GM19324 (cell line): ENCODE measurements at regions not wholly inside any gene's neighbourhood (a gene's known extent, or its start where the extent isn't known, plus 50 kb on each side); places are given as distances from the start of the nearest gene placed in this dataset.
"Not testable (repeated sequence)": the region's sequence is repeated elsewhere in the genome, so short reads cannot be mapped to it uniquely, and the experiment has no call there.

Experiments used
- ATAC-seq: cut with Tn5 transposase; IDR thresholded peaks from one replicate; pipeline ENCODE4 v1.9.1; 2021; ENCODE audit warnings: mild to moderate bottlenecking, moderate library complexity; ENCODE audit not compliant: unreplicated experiment, low FRiP score

DNA sequence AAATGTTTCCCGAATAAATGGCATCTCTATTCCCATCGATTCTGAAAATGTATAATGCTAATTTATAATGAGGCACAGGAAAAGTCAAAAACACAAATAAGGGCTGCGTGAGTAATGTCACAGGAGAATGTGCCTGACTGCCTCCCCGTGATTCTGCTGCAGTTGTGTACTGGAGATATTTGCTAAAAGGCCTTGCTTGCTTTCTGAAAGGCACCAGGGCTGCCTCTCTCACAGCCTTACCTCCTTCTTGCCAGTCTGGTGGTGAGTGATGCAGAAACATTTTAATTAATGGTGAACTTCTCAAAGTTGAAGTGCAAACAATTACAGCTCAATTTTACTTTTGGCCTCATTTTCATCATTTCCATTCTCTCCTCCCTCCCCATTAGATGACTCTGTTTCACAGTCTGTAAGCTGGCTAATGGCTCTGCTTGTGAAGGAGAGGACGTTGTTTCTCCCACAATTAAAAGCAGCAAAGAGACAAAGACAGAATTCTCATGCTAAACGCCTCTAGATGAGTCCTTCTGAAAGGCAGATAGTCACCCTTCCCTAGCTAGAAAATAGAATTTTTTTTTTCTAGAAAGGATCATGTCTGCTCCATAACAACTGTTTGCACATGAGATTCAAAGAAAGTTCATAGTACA lies 377.6 kb downstream of the MDFIC start:
- no peak for ATAC-seq

DNA sequence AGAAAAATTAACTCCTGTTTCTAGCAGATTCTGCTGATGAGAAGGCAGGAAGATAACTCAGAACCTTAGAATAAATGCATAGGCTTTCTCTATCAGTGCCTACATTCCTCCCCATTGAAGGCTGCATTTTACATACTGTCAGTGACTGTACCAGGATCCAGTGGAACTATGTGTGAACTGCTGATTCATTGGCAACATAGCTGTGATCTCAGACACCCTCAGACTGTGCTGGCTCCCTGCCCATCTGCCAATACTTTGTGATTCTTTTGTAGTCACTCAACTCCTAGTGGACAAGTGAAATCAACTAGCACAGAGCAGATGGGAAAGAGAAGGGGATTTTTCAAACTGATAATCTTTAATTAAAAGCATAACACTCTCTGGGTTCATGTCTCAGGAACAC lies 375.8 kb downstream of the MDFIC start:
- no peak for ATAC-seq

DNA sequence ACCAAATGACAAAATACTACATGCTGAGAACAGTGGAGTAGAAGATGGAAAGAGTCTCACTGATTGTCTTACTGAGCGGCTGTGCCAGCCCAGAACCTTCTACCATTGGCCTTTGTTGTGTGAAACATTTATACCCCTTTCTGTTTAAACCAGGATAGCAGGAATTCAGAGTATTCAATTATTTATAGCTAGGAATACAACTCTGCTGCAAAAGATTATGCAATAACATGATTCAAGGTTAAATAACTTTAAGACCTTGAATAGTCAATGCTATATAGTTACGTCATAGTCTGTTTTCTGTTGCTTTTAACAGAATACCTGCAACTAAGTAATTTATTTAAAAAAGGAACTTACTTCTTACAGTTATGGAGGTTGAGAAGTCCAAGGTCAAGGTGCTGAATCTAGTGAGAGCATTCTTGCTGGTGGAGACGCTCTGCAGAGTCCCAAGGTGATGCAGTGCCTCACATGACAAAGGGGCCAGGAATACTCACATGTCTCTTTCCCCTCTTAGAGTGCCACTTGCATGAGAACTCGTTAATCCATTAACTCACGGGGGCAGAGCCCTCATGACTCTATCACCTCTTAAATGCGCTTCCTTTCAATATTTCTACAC lies 371.8 kb downstream of the MDFIC start:
- no peak for ATAC-seq

DNA sequence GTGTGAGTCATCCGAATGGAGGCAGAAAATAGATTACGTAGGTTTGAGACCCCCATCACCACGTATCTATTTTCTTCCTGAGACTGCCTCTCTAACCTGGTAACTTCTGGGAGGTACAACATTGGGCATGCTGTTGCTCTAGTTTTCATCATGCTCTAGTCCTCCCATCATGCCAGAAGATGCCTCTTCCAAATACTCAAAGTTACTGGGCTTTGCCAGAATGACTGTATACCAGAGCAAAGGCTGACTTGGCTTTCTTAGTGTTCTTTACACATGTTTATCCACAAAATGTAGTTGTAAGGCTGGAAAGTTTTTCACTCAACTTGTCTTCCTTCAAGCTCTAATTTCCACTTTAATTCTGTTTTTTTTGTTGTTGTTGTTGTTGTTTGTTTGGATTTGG lies 370.5 kb downstream of the MDFIC start:
- ATAC-seq, result no peak

DNA sequence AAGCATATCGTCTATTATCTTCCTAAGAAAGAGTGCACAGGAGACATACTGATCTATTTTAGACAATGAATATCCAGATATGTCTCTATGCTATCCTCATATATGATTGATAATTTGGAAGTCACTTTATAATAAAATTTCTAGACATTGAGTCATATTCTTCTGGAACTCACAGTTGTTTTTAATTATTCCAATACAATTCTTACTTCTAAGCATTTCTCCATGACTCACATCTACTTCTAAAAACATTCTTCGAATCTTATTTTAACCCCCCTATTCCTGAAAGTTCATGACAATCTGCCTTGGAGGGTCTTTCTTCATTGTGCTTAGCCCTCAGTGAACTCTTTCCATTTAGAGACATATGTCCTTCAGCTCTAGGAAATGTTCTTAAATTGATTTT lies 368.1 kb downstream of the MDFIC start:
- no peak for ATAC-seq

DNA sequence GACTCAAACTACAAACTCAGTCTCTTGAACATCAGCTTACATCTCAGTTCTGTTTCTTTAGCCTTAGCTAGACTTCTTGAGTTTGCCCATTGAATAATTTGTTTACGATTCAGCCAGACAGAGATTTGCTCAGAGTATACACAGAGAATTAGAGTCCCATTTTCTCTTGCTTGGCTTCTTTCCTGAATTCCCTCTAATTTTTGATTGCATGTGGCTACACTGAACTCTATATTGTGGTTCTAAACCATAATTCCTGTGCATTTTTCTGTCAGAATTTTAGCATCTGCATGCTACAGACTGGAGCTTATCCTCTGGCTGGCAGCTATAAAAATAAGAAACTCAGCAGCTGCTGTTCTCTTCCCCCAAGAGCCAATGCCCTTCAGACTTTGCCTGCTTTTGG lies 354.9 kb downstream of the MDFIC start:
- no peak for ATAC-seq

DNA sequence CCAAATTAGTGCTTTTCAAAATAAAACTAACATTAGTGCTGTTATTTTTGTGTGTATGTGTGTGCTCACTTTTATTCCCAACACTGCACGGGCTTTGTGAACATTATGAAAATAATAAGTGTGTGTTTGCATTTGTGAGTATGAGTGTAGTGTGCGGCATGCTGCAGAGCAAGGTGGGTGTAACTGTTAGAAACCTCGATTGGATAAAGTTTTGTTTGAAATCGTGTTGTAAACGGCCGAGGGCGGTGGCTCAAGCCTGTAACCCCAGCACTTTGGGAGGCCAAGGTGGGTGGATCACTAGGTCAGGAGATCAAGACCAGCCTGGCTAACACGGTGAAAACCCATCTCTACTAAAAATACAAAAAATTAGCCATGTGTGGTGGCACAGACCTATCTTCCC lies 352.0 kb downstream of the MDFIC start:
- ATAC-seq, result not testable (repeated sequence)

DNA sequence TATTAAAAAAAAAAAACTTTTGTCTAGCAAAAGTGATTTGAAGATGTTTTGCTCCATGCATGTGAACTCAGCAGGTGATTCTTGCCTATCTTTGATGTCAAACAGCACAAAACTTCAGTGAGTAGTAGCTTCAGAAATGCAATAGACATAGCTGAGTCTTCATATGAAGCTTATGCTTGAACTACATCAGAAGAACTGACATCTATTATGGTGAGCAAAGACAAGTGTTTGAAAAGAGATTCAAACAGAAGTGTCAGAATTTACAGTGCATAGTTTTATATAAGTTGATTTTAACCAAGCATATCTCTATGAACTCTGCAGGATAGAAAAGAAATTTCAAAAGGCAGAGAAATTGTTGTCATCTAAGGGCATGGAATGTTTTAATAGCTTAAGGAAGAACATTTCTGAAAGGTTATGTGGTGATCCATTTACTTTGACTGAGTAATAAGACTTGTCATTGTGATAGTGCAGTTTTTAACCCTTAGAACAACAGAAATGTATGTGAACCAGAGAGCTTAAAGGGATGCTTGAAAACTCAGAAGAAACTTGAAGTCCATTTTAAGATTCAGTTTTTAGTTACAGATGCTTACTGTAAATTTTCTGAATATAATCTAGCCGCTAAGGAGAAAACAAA lies 351.4 kb downstream of the MDFIC start:
- no peak for ATAC-seq

DNA sequence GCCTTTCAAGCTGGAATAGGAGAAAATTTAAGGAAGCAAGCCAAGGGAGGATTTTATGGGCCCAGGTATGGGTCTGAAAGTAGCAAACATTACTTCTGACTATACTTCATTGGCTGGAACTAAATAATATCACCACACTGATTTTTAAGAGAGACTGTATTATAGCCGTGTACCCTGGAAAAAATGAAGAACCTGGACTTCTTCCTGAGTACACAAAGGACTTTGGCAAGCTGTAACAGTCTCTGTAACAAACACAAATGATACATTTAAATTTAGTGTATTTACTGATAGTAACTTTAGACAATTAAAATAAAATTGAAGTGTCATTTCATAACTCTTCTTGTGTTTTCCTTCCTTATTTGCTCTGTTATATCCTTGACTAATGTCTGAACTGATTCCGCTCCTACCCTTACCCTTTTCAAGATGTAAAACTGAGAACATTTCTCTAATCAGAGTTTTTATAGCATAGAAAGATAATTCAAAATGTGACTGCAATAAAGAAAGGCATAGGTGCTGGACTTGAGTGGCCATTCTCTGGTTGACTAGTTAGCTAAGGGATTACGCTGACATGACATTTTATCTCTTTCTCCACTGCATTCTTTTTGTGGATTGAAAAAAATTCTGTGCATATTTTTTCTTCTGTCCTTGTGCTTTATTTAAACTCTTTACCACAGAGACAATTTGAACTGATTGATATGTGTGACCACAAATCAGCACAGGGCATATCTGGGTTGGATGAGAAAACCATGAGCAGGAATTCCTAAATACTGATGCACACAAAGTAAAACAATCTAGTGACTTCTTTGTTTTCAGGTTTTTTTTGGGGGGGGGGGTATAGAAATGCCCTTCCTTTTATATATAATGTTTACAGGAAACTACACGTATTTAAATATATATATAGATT lies 349.7 kb downstream of the MDFIC start:
- ATAC-seq, result no peak

DNA sequence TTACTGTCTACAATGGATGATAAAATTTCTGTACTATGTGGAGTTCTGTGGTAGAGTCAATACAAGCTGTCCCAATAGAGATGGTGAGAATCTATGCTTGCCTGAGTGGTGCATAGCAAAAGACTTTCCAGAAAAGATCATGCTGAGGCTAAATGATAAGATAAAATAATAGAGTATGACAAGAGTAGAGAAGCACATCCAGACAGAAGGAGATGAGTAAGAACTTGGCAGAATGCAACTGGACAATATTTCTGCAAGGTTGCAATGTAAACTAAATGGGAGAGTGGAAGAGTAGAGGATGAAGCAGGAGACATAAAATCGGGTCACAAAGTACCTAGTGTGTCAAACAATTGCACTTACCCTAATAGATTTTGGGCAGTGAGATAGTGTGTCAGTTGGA lies 347.6 kb downstream of the MDFIC start:
- no peak for ATAC-seq

DNA sequence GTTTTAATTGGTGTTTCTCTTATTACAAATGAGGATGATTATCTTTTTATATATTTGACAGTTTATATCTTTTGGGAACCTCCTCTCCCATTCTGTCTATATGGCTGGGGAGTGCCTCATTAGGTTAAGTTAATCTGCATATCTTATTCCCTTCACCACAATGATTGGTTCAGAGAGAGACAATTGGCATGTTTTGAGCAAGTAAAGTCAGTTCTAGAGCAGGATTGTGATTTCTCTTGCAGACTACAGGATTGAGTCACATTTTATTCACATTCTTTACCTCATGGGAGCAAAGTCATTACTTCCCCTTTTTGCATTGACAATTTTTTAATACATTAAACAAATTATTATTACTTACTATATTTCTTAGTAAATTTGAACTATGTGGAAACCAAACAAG lies 345.6 kb downstream of the MDFIC start:
- ATAC-seq, result no peak

DNA sequence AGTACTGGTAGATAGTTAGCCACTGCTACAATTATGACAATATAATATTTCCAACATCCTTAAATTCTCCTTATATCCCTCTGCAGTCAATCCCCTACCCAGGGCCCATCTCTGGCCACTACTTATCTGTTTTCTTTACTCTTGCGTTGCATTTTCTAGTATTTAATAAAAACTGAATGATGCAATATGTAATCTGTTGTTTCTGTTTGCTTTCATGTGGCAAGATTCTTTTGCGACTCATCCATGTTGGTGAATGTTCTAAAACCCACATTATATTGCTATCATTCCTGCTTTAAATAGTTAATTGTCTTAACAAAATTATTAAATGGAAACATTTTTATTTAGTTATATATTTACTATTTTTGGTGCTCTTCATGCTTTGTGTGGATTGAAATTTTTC lies 338.5 kb downstream of the MDFIC start:
- no peak for ATAC-seq

DNA sequence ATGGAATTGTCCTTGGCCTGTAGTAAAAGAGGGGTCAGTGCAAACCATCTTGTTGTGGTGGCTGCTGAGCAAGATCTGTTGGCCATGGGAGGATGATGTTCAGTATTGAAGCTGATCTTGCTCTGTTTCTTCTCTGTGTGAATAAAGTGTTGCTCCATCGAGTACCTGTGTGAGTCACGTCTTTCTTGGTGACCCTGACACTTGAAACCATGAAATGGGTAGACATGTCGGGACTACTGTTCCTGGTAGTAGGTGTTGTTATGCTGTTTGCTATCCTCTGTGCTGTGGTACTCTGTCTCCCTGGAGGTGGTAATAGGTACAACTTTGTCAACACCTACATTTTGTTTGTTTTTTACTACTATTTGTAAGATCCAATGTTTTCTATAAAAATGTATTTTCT lies 330.6 kb downstream of the MDFIC start:
- ATAC-seq, result no peak

DNA sequence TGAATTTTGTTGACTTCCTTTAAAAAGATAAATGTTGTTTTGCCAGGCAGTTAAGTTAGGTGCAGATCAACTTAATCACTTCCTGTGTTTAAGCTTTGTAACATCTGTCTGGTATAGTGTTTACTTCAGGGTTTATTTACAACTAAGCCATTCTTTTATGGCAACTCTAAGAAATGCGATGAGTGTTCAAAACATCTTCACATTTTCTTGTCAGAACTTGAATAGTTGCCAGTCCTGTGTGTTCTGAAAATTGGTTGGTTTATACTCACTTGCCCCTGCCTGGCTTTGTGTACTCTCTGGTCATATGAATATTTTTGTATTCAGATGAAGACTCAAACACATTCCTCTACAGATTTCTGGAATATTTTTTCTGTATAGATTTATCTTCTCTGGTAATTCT lies 327.2 kb downstream of the MDFIC start:
- no peak for ATAC-seq

DNA sequence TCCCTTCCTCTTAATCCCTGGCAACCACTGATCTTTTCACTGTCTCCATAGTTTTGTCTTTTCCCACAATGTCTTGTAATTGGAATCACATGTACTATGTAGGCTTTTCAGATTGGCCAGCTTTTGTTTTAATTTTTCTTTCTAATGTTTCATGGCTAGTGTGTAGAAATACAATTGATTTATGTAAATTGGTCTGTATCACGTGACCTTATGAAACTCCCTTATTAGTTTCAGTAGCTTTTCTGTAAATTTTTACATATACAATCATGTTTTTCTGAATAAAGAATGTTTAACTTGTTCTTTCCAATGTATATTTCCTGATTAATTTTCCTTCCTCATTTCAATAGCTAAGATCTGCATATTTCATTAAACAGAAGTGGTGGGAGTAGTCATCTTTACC lies 319.3 kb downstream of the MDFIC start:
- no peak for ATAC-seq

DNA sequence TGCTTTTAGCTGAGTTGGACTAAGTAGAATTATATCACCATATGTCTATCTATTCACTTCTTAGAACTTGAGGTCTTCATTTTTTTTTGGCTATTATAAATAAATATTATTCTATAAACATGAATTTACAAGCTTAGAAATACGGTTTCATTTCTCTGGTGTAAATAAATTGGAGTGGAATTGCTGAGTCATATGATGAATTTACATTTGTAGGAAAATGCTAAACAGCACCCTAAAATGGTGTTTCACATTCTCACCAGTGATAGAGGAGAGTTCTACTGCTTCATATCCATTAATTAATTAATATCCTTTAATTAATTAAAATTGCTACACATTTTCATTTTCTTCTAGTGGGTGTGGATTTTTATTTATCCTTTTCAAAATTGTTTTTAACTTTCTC lies 318.3 kb downstream of the MDFIC start:
- no peak for ATAC-seq

DNA sequence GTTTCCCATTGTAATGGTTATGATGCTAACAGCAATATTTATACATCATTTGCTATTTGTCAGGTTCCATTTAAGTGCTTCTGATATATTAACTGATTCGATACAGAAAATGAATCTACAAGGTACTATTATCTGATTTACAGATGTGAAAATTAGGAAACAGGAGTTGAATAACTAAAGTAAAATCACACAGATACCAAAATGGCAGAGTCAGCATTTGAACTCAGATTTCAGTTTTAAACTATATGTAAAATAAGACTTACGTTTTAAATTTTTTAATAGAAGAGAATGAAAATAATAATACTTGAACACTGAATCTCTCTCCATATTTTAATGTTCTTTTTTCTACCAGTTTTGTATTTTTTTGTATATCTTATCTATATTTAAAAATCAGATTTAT lies 313.2 kb downstream of the MDFIC start:
- no peak for ATAC-seq

DNA sequence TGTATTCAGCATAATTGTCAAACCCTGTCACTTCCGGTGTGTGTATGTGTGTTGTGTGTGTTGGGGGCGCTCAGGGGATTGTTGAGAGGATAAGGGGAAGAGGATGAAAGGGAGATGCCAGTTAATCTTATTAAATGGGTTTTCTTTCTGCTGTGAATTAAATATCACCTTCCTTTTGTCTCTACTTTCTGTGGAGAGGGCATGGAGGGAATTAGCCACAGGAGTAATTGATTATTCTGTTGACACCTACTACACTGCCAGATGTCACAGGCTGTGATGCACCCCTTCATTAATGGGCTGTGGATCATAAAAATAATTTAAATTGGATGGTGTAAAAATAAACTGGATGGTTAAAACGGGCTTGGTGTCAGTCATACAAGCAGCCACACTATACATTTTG lies 311.9 kb downstream of the MDFIC start:
- ATAC-seq, result no peak

DNA sequence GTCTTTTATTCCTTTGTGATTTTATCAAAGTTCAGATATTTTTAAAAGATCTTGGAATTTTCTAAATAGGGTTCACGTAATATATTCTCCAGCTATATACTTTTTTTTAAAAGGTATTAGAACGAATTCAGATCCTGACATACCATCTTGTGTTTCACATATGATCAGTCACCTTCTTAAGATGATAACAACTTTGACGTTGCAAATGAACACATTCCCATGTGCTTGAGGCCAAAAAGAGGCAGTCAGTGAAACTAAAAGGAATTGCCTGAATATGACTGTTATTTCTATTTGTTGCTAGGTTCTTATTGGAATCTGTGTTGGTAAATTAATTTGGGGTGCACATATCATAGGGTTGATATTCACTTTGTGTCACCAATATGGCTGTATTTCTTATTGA lies 310.1 kb downstream of the MDFIC start:
- no peak for ATAC-seq

DNA sequence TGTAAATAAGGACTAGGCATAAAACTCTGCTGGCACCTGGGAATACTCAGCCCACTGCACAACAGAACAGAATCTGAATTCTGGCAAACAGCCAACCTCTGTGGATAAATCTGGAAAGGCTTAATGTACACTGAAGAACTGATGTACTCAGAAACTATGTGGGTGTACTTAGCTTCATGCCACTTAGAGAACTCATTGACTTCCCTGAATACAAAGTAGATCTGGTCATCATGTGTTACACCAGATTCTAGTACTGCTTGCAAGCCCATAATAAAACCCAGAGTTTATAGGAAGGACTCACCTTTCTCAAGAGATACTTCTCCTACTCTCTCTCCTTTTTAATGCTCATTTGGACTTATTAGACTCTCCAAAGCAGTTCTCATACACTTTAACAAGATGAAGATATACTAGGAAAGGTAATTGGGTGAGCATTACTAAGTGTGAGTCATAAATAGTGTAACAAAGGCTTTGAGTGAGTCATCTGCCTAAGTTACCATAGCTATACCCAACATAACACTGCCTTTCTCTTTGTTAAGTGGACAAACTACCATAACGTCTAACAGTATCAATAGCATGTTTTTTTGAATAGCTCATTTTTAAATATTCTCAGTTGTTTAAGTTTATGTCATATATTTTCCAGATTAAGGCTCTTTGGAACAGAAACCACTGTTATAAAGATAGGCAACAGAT lies 309.1 kb downstream of the MDFIC start:
- ATAC-seq, result no peak
